Endothelial cell of umbilical vein (primary cell): ENCODE measurements at regions not wholly inside any gene's neighbourhood (a gene's known extent, or its start where the extent isn't known, plus 50 kb on each side); places are given as distances from the start of the nearest gene placed in this dataset.
"Not testable (repeated sequence)": the region's sequence is repeated elsewhere in the genome, so short reads cannot be mapped to it uniquely, and the experiment has no call there.

Experiments used
- BruUV-seq: library from RNA; stranded (reverse); fragments of 400-500 nt; replicated peaks from 2 replicates; lab custom pipeline; 2021; lab: Mats Ljungman, UMichigan
- CTCF ChIA-PET: fragments of 300-600, 350-600 bp; sonication (Branson Sonifier 250); formaldehyde crosslinking; loops from one replicate; lab custom pipeline; 2021; ENCODE audit warnings: antibody characterized with exemption, inconsistent platforms; lab: Charles Lee
- POLR2A ChIA-PET: fragments of 300-600, 350-600 bp; sonication (Branson Sonifier 250); formaldehyde crosslinking; loops from one replicate; lab custom pipeline; 2021; ENCODE audit warnings: antibody characterized with exemption, inconsistent platforms; lab: Charles Lee
- DNase-seq: peaks from one replicate; pipeline ENCODE4 v3.0.0-alpha.2; 2011; ENCODE audit warnings: low read depth, low spot score
- FAIRE-seq: peaks from 2 replicates; lab custom pipeline; 2011; peaks lifted over from hg19 to GRCh38; lab: Jason Lieb, UNC
- H2AFZ ChIP-seq: 2 replicates; pipeline ENCODE4 v1.6.0; 2012; ENCODE audit warnings: low read depth, low read length, control low read depth, inconsistent platforms
- H3K27ac ChIP-seq: 2 replicates; pipeline ENCODE4 v1.5.1; 2011; ENCODE audit warnings: low read depth, mild to moderate bottlenecking, control low read depth, low read length, moderate library complexity; ENCODE audit not compliant: insufficient read depth
- H3K27me3 ChIP-seq, 2 experiments: 2 replicates each; pipeline versions ENCODE4 v1.6.0 to v1.6.1; 2011; ENCODE audit warnings: low read length in 2 of 2, mixed read lengths in 1 of 2; ENCODE audit not compliant: control insufficient read depth in 2 of 2, insufficient read depth in 2 of 2
- H3K36me3 ChIP-seq, 2 experiments: 2 replicates in 1 of 2; 3 replicates in 1 of 2; pipeline ENCODE4 v1.5.1; 2011; ENCODE audit warnings: low read length in 2 of 2, mild to moderate bottlenecking in 1 of 2, moderate library complexity in 1 of 2; ENCODE audit not compliant: control insufficient read depth in 2 of 2, insufficient read depth in 2 of 2; ENCODE audit errors: extremely low read depth in 1 of 2
- H3K4me1 ChIP-seq: 3 replicates; pipeline ENCODE4 v1.5.1; 2011; ENCODE audit warnings: mild to moderate bottlenecking, low read length; ENCODE audit not compliant: control insufficient read depth, insufficient read depth; ENCODE audit errors: extremely low read depth
- H3K4me2 ChIP-seq: 2 replicates; pipeline ENCODE4 v1.6.1; 2011; ENCODE audit warnings: low read length, control low read depth, mixed read lengths; ENCODE audit not compliant: insufficient read depth
- H3K4me3 ChIP-seq, 3 experiments: fragments of 200-600 bp in 1 of 3; sonication (generic), shearing (Covaris generic) in 1 of 3; replicated peaks in 1 of 3; 2 replicates each; pipeline ENCODE4 v1.5.1; 2011 to 2016; ENCODE audit warnings: control low read depth in 3 of 3, low read length in 3 of 3, mild to moderate bottlenecking in 2 of 3, inconsistent platforms in 1 of 3, low read depth in 1 of 3, moderate library complexity in 1 of 3; ENCODE audit not compliant: insufficient read depth in 1 of 3
- H3K79me2 ChIP-seq: 2 replicates; pipeline ENCODE4 v1.6.0; 2012; ENCODE audit warnings: low read length, inconsistent platforms; ENCODE audit not compliant: control insufficient read depth, insufficient read depth
- H3K9ac ChIP-seq: replicated peaks from 2 replicates; pipeline ENCODE3; 2011; ENCODE audit warnings: low read length, control low read depth; ENCODE audit not compliant: insufficient read depth; ENCODE audit errors: extremely low read depth
- H3K9me1 ChIP-seq: replicated peaks from 3 replicates; pipeline ENCODE4 v1.6.0; 2011; ENCODE audit warnings: mild to moderate bottlenecking, low read length; ENCODE audit not compliant: control insufficient read depth, insufficient read depth; ENCODE audit errors: extremely low read depth
- H3K9me3 ChIP-seq: replicated peaks from 2 replicates; pipeline ENCODE4 v1.5.1; 2012; ENCODE audit warnings: low read length, inconsistent platforms; ENCODE audit not compliant: control insufficient read depth, insufficient read depth
- H4K20me1 ChIP-seq: replicated peaks from 2 replicates; pipeline ENCODE3; 2011; ENCODE audit warnings: mild to moderate bottlenecking, low read length; ENCODE audit not compliant: control insufficient read depth, insufficient read depth; ENCODE audit errors: extremely low read depth
- FOS ChIP-seq: IDR thresholded peaks from 2 replicates; pipeline ENCODE4 v1.6.1; 2011; ENCODE audit warnings: mild to moderate bottlenecking, low read length, moderate library complexity, borderline replicate concordance; ENCODE audit not compliant: insufficient read depth
- MAX ChIP-seq: IDR thresholded peaks from 2 replicates; pipeline ENCODE4 v1.6.1; 2011; ENCODE audit not compliant: insufficient read depth, insufficient read length
- MYC ChIP-seq: IDR thresholded peaks from one replicate; pipeline ENCODE4 v1.6.1; 2011; ENCODE audit warnings: mild to moderate bottlenecking, low read depth, low read length
- POLR2A ChIP-seq: IDR thresholded peaks from 2 replicates; pipeline ENCODE4 v1.6.1; 2012; ENCODE audit warnings: low read depth, mild to moderate bottlenecking, control low read depth, low read length
- dilution Hi-C: fragments of 300-500 bp; cut with MboI; formaldehyde crosslinking; loops from one replicate; pipeline ENCODE4 v1.15.0; 2019; ENCODE audit warnings: low sequenced_read_pairs; ENCODE audit not compliant: extremely low pct_ligation_motif_present
- intact Hi-C: fragments of 100-400 bp; cut with micrococcal nuclease; formaldehyde crosslinking; loops from one replicate; pipeline ENCODE4 v1.10.0; 2022

DNA sequence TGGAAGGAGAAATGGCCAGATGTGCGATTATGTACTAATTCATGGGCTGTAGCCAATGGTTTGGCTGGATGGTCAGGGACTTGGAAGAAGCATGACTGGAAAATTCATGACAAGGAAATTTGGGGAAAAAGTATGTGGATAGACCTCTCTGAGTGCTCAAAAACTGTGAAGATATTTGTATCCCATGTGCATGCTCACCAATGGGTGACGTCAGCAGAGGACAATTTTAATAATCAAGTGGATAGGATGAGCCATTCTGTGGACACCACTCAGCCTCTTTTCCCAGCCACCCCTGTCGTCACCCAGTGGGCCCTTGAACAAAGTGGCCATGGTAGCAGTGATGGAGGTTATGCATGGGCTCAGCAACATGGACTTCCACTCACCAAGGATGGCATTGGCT is 490.9 kb upstream of the CBLB start:
- dilution Hi-C loops: no loop called here
- Histone ChIP-seq H3K4me1 (no peaks in the 10 kb centered on the region), H3K4me2 (no peak overlapping the region), H4K20me1 (no peaks in the 10 kb centered on the region), H3K9me1 (no peaks in the 10 kb centered on the region), H3K9ac (no peak overlapping the region), H3K27me3 (peaks cover 0 to 1% of the 10 kb centered on the region in 2 experiments), H3K79me2 (no peaks in the 10 kb centered on the region), H2AFZ (no peak overlapping the region), H3K36me3 (no peaks in the 10 kb centered on the region), H3K4me3 (no peak overlapping the region), H3K9me3 (no peaks in the 10 kb centered on the region), H3K27ac (no peak overlapping the region)
- DNase-seq: no peak
- no TSS peak for BruUV-seq
- CTCF ChIA-PET: no interaction called here
- FAIRE-seq: no peak
- POLR2A ChIA-PET: no interaction called here
- TF ChIP-seq FOS (no peak), MAX (no peak), POLR2A (no peak), MYC (no peak)
- intact Hi-C loops: no loop called here

DNA sequence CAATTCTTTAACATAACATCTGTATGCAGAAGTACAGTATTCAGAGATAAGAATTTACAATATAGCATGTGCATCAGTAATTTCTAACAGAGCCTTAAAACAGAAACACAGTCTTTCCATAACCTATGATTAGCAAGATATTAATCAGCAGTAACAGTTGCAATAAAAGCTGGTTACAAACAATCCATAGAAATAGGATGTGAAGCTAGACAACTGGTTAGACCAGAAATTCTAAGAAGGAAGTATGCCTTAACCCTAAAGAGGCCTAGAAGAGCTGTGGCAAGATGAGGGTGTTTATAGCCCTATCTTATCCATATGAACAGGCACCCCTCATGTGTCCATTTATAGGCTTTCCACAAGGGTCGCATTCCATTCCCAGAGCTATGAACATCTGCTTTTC is 492.1 kb upstream of the CBLB start:
- H3K27me3 ChIP-seq, H3K79me2 ChIP-seq, H3K9me3 ChIP-seq, H3K4me1 ChIP-seq, POLR2A ChIA-PET, FAIRE-seq, H2AFZ ChIP-seq, H4K20me1 ChIP-seq, H3K9me1 ChIP-seq, BruUV-seq, H3K27ac ChIP-seq, H3K4me3 ChIP-seq, DNase-seq, H3K9ac ChIP-seq, H3K36me3 ChIP-seq, intact Hi-C loops, dilution Hi-C loops, H3K4me2 ChIP-seq: not testable (repeated sequence)
- CTCF ChIA-PET: interaction anchor here (1.1 kb wide), 1 partner anchor 11 kb away, joined by 3 read pairs; no protein-coding TSS in a partner anchor
